NCI-H2227 treated with DMSO at 0.1 percent for 48 hours (cell line): ENCODE measurements at regions not wholly inside any gene's neighbourhood (a gene's known extent, or its start where the extent isn't known, plus 50 kb on each side); places are given as distances from the start of the nearest gene placed in this dataset.
"Not testable (repeated sequence)": the region's sequence is repeated elsewhere in the genome, so short reads cannot be mapped to it uniquely, and the experiment has no call there.

Source experiments
- DNase-seq: peaks from one replicate; lab custom pipeline; 2025; lab: John Stamatoyannopoulos, UW

- DNase-seq: no peak
These were observed 84.8 kb upstream of the ZFP42 start for GRCh38 chr4:187910741-187911140.

DNA sequence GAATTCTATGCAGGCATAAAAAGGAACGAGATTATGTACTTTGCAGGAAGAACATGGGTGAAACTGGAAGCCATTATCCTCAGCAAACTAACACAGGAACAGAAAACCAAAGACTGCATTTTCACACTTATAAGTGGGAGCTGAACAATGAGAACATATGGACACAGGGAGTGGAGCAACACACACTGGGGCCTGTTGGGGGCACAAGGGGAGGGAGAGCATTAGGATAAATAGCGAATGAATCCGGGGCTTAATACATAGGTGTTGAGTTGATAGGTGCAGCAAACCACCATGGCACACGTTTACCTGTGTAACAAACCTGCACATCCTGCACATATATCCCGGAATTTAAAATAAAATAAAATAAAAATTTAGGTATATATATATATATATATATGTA lies 80.2 kb upstream of the ZFP42 start:
- not testable (repeated sequence) for DNase-seq

DNA sequence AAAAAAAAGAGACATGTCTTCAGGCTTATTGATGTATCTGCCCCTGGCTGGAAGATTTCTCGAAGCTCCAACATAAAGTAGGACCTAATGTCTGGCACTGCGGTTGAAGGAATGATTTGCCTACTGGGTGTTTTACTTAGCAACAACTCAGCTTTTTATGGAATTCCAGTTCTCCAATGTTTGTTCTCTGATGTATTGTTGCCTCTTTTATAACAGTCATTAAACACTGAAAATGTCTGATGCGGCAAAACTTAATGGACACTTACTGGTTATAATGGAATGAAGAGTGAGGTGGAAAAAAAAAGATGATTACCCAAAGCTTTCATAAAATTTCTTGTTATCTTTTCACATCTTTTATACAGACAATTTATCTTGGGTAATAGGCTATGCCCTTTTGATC lies 75.6 kb upstream of the ZFP42 start:
- no peak for DNase-seq

GRCh38 chr4:187921946-187922623 lies 73.5 kb upstream of the ZFP42 start:
- no peak for DNase-seq

DNA sequence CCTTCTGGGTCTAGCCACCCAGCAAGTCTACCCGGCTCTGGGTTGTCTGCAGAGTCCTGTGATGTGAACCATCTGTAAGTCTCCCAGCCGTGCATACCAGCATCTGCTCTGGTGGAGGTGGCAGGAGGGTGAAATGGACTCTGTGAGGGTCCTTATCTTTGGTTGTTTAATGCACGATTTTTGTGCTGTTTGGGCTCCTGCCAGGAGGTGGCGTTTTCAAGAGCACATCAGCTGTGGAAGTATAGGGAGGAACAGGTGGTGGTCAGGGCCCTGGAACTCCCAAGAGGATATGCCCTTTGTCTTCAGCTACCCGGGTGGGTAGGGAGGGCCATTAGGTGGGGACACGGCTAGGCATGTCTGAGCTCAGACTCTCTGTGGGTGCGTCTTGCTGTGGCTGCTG lies 66.5 kb upstream of the ZFP42 start:
- no peak for DNase-seq

- DNase-seq: no peak
These were observed 60.8 kb upstream of the ZFP42 start for GRCh38 chr4:187934766-187935165.

GRCh38 chr4:187937557-187937956 lies 58.0 kb upstream of the ZFP42 start:
- DNase-seq: no peak

DNA sequence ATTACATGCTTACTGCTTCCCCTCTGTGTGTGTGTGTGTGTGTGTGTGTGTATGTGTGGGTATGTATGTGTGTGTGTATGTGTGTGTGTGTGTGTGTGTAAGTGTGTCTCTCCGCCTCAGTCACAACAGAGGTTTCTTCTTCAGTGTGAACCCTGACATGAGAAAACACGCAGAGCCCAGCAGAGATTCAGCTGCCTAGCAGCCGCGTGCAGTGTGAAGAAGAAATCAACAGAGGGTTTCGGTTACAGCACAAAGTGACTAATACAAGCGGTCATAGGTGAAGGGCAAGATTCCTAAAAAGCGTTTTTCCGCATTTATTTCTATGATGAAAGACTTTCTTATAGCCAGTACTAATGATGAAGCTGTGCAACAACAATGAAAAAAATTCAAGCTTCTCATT lies 55.3 kb upstream of the ZFP42 start:
- DNase-seq: no peak

DNA sequence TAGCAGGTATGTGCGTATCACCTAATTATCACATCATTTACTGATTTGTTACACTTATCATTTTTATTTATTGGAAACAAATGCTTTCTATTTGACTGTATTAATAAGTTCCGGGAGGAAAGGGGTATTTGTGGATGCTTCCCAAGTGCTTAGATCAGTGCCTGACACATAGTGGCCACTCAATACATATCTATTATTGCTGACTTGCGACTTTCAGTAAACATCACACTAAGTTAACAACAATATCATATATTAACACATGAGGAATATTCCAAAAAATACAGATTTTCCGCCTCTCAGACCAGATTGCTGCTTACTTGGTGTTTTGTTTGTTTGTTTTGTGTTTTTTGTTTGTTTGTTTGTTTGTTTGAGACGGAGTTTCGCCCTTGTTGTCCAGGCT lies 52.6 kb upstream of the ZFP42 start:
- DNase-seq: no peak

GRCh38 chr4:187944179-187944578 lies 51.4 kb upstream of the ZFP42 start:
- DNase-seq: no peak
